Karpas-422 (cell line): ENCODE measurements at regions not wholly inside any gene's neighbourhood (a gene's known extent, or its start where the extent isn't known, plus 50 kb on each side); places are given as distances from the start of the nearest gene placed in this dataset.

Experiments
- DNase-seq: peaks from one replicate; pipeline ENCODE4 v3.0.0-alpha.2; 2015
- H2AFZ ChIP-seq: fragments of 200-600 bp; sonication (generic); 2 replicates; pipeline ENCODE4 v1.6.1; 2014; ENCODE audit warnings: antibody characterized with exemption, low read length, mixed read lengths
- H3K27ac ChIP-seq: fragments of 200-600 bp; sonication (generic); 2 replicates; pipeline ENCODE4 v1.5.1; 2014; ENCODE audit warnings: mild to moderate bottlenecking, low read length, moderate library complexity
- H3K27me3 ChIP-seq: fragments of 200-600 bp; sonication (generic); 2 replicates; pipeline ENCODE4 v1.6.1; 2014; ENCODE audit warnings: low read length, mixed read lengths
- H3K36me3 ChIP-seq: fragments of 200-600 bp; sonication (generic); 2 replicates; pipeline ENCODE4 v1.6.1; 2014; ENCODE audit warnings: low read length, mixed read lengths; ENCODE audit not compliant: insufficient read depth
- H3K4me1 ChIP-seq: fragments of 200-600 bp; sonication (generic); 2 replicates; pipeline ENCODE4 v1.6.1; 2014; ENCODE audit warnings: mild to moderate bottlenecking, low read length, mixed read lengths
- H3K4me2 ChIP-seq: fragments of 200-600 bp; sonication (generic); 2 replicates; pipeline ENCODE4 v1.6.1; 2014; ENCODE audit warnings: low read length, low read depth, mild to moderate bottlenecking; ENCODE audit not compliant: poor library complexity, severe bottlenecking
- H3K4me3 ChIP-seq: fragments of 200-600 bp; sonication (generic); 2 replicates; pipeline ENCODE4 v1.5.1; 2014; ENCODE audit warnings: mild to moderate bottlenecking, antibody characterized with exemption, low read length, mixed read lengths
- H3K79me2 ChIP-seq: fragments of 200-600 bp; sonication (generic); 2 replicates; pipeline ENCODE4 v1.6.1; 2014; ENCODE audit warnings: mild to moderate bottlenecking, low read length, mixed read lengths
- H3K9ac ChIP-seq: fragments of 200-600 bp; sonication (generic); 2 replicates; pipeline ENCODE4 v1.6.0; 2014; ENCODE audit warnings: low read length
- H3K9me2 ChIP-seq: fragments of 200-600 bp; sonication (generic), shearing (Covaris generic); replicated peaks from 2 replicates; pipeline ENCODE4 v1.6.0; 2014; ENCODE audit warnings: mild to moderate bottlenecking, low read length, moderate library complexity; ENCODE audit not compliant: insufficient read depth
- H3K9me3 ChIP-seq: fragments of 300-700, 200-600 bp; sonication (generic); 2 replicates; pipeline ENCODE4 v1.6.1; 2014; ENCODE audit warnings: low read length, mixed read lengths
- H4K20me1 ChIP-seq: fragments of 200-600 bp; sonication (generic); 2 replicates; pipeline ENCODE4 v1.6.1; 2014; ENCODE audit warnings: mild to moderate bottlenecking, antibody characterized with exemption, low read length, low read depth; ENCODE audit not compliant: insufficient read depth

DNA sequence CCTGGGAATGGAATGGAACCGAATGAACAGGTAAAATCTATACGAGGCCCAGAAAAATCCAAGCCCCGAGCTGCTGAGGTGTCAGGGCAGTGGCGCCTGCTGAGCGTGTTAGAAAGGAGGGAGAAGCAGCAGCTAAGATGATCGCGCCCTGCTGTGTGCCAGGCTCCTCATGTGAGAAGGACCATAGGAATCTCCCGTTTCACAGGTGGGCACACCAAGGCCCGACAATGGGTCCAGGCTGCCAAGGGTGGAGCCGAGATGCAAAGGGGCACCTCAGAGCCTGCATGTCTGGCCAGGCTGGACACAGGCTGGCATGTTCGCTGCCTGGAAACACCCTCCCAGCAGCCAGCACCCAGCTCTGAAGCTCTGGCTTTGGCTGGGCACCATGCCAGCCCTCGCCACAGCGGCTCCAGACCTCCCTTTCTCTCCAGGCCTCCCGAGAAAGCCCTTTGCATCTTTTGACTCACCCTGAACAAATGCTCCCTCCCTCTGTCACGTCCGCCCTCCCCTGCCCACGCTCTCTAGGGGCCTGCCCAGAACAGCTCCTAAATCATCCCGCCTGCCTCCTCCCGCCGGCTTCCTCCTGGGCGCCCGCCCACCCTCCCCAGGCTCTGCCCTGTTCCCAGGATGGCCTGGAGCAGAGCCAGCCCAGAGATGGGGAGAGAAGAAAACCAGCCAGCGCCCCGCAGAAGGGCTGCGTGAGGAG lies 217.8 kb upstream of the GSE1 start:
- no peaks in the 10 kb centered on the region for H3K9me2 ChIP-seq
- H2AFZ ChIP-seq, result no peak overlapping the region
- peak overlapping the region; percentile 49 for H3K4me2 ChIP-seq
- no peaks in the 10 kb centered on the region for H3K36me3 ChIP-seq
- no peaks in the 10 kb centered on the region for H3K79me2 ChIP-seq
- peak; percentile 58 for DNase-seq
- H3K27me3 ChIP-seq, result no peaks in the 10 kb centered on the region
- no peak overlapping the region for H3K9ac ChIP-seq
- H3K4me3 ChIP-seq, result no peak overlapping the region; the same call in 1 of the 2 replicates
- H3K27ac ChIP-seq, result no peak overlapping the region
- H3K4me1 ChIP-seq, result peaks cover 46% of the 10 kb centered on the region
- no peaks in the 10 kb centered on the region for H3K9me3 ChIP-seq
- H4K20me1 ChIP-seq, result no peaks in the 10 kb centered on the region

DNA sequence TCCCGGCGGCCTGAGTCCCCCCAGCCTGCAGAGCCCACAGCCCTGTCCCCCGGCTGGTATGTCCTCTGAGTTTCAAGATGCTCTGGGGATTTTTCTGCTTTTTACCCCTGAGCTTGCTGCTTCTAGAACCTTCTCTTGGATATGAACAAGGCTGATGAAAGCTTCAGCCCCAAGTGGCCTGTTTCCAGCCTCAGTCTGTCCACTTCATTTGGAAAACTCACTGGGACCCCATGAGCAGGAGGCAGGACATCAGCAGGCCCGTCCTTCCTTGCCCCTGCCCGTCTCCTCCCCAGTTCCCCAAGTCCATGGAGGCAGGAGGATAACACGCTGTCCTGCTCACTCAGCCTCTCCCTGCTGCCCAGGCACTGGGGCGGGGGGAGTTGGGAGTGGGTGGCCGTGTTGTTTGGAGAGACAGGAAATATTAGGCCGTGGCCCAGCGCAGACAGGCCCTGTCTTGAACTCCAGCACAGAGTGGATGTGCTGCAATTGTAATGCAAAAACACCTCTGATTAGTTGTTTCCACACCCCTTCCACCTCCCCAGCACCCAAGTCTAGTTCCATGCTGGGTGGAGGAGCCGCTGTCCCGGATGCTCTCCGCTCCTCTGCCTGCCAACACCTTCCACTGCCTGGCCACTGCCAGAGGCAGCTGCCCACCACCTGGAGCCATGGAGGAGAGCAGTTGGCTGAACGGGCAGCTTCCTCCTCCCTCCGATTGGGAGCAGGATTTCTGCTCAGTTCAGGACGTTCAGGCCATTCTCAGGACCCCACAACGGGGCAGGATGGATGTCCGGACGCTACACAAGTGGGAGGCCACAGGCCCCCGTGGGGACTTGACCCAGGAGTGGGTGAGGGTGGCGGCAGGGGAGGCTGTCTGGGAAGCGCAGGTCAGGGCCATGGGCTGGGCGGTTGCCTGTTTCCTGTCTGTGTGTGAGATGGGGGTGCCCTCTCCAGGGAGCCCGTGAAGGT lies 216.9 kb upstream of the GSE1 start:
- Histone ChIP-seq H3K9me2 (no peaks in the 10 kb centered on the region), H3K4me3 (no peak overlapping the region), H2AFZ (no peak overlapping the region), H3K36me3 (no peaks in the 10 kb centered on the region), H3K4me1 (peaks cover 46% of the 10 kb centered on the region), H3K27ac (no peak overlapping the region), H4K20me1 (no peaks in the 10 kb centered on the region), H3K9me3 (no peaks in the 10 kb centered on the region), H3K9ac (peak overlapping the region; percentile 21; the same call in 1 of the 2 replicates), H3K79me2 (no peaks in the 10 kb centered on the region), H3K27me3 (no peaks in the 10 kb centered on the region), H3K4me2 (peak overlapping the region; percentile 47)
- DNase-seq, result no peak

DNA sequence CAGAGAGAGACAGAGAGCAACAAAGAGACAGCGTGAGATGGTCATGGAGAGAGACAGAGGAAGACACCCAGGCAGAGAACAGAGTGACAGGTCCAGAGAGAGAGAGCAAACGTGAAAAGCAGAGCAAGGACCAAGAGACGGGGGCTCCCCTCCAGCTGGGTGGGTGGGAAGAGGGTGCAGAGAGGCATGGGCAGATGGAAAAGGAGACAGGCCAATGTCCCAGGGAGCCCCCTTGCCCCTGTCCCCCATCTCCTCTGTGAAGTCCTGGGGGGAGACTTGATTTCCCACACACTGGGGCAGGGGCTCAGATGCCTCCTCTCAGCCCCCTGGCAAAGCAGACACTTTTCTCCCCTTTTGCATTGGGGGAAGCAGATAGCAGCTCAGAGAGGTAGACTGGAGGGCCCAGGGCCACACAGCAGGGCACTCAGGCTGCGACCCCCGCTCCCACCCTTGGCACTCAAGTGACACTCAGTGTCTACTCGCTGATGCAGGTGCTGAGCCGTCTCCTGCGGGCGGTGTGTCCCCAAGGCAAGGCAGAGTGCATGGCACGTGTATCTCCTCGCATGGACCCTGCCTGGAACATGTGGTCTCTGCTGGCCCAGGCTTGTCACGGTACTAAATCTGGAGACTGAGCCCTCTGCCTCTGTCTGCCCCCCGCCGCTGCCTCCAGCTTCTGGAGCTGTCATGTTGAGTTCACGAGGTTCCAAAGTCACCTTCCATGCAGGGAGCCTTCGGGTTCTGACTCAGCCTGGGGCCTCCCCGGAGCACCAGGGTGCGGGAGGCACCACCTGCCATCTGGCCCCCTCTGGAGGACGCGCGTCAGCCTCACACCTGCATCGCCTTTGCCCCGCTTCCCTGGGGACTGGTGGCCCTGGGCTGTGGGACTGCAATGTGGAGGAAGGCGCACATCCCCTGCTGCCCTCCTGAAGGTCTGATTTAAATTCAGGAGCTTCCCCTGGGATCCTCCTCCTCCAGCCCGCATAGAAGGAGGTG lies 215.9 kb upstream of the GSE1 start:
- Histone ChIP-seq H3K4me1 (peaks cover 46% of the 10 kb centered on the region), H3K27me3 (no peaks in the 10 kb centered on the region), H3K9me3 (no peaks in the 10 kb centered on the region), H3K36me3 (no peaks in the 10 kb centered on the region), H3K79me2 (no peaks in the 10 kb centered on the region), H3K9me2 (no peaks in the 10 kb centered on the region), H4K20me1 (no peaks in the 10 kb centered on the region), H3K9ac (peak overlapping the region; percentile 21; the same call in 1 of the 2 replicates), H3K4me3 (no peak overlapping the region), H3K4me2 (peak overlapping the region; percentile 47), H3K27ac (no peak overlapping the region), H2AFZ (no peak overlapping the region)
- peak; percentile 77 for DNase-seq

DNA sequence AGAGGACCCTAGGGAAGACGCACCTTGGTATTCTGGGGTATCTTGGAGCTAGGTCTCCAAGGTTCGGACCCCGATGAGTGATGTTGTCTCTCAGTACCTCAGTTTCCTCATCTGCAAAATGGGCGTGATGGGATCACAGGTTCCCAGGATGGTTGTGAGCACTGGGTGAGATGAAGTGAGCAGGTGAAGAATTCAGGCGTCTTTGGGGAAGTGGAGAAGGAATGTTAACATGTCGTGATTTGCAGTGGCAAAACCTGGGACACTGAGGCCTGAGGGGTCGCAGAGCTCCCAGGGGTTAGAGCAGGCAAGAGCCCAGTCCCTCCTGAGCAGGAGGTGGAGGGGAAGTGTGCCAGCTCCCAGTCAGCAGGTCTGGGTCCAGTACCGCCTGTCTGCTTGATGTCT lies 215.1 kb upstream of the GSE1 start:
- Histone ChIP-seq H3K79me2 (no peaks in the 10 kb centered on the region), H3K27me3 (no peaks in the 10 kb centered on the region)

DNA sequence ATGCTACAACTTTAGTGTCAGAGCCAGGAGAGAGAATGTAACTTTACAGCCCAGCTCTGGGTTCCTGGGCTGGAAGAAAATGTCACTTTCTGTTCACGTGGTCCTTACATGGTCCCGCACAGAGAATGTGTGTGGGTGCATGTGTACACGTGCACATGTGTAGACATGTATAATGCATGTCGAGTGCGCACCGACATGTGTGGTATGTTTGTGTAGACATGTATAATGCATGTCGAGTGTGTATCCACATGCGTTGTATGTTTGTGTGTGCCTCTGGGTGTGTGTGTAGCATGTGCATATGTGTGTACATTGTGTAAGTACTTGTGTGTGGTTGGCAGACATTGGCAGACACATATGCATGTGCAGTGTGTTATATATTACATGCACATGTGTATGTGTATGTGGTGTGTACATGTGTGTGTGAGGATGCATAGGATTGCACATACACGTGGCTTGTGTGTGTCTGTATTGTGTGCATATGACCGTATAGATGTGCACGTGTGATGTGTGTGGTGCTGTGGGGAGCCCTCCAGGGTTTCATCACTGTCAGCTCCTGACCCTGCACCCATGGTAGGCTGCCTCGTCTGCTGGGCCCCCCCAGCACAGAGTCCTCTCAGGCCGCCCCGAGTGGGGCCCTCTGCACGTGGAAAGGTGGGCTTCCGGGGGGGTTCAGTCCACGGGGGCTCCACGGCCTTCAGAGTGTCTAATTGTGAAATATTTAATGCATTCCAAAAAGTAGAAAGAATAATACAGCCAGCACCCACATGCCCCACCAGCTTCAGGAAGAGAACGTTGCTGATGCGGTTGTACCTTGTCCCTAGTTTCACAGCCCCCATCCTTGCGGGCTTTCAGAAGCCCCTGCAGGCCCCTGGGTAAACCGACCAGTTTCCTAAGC lies 214.2 kb upstream of the GSE1 start:
- Histone ChIP-seq H3K9me3 (no peaks in the 10 kb centered on the region), H3K27ac (no peak overlapping the region), H3K4me1 (peaks cover 44% of the 10 kb centered on the region), H3K36me3 (no peaks in the 10 kb centered on the region), H3K4me2 (no peak overlapping the region), H4K20me1 (no peaks in the 10 kb centered on the region), H3K9me2 (no peaks in the 10 kb centered on the region), H3K9ac (no peak overlapping the region), H2AFZ (no peak overlapping the region), H3K27me3 (no peaks in the 10 kb centered on the region), H3K79me2 (no peaks in the 10 kb centered on the region), H3K4me3 (no peak overlapping the region)
- DNase-seq, result no peak

More for the DNA sequence above, 215.1 kb upstream of the GSE1 start:
- peaks cover 46% of the 10 kb centered on the region for H3K4me1 ChIP-seq
- no peak overlapping the region for H3K4me3 ChIP-seq
- no peak overlapping the region for H3K27ac ChIP-seq
- H3K9ac ChIP-seq, result no peak overlapping the region
- no peak for DNase-seq
- H4K20me1 ChIP-seq, result no peaks in the 10 kb centered on the region
- H3K9me2 ChIP-seq, result no peaks in the 10 kb centered on the region
- no peak overlapping the region for H3K4me2 ChIP-seq
- no peaks in the 10 kb centered on the region for H3K9me3 ChIP-seq
- no peak overlapping the region for H2AFZ ChIP-seq
- no peaks in the 10 kb centered on the region for H3K36me3 ChIP-seq

DNA sequence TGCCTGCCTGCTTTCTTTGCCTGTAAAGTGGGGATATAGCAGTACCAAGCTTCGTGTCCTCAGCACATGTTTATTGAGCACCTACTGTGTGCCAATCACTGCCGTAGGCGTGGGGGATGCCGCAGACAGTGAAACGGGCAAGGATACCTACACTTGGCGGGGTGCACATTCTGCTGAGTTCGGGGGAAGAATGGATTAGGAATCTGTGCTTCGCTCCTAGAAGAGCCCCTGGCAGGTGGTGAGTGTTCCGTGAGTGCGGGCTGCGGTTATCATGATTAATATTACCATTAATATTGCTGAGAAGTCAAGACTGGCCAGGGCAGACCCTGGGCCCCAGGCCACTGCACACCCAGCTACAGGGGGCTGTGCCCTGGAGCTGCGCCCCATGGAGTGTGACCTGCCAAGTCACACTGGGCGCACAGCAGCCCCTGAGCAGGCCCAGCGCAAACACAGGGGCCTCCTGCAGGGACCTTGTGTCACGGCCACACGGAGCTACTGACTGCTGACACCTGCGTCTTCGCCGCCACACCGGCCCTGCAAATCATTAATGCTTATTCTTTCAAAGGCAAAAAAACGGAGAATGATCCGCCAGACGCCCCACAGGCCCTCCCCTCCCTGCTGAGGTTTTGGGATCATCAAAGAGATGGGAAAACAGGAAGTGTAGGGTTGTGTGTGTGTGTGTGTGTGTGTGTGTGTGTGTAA lies 213.4 kb upstream of the GSE1 start:
- no peaks in the 10 kb centered on the region for H3K79me2 ChIP-seq
- H3K4me1 ChIP-seq, result peaks cover 36% of the 10 kb centered on the region
- no peaks in the 10 kb centered on the region for H3K9me2 ChIP-seq
- DNase-seq, result no peak
- no peaks in the 10 kb centered on the region for H3K36me3 ChIP-seq
- no peak overlapping the region for H3K9ac ChIP-seq
- no peak overlapping the region for H2AFZ ChIP-seq
- no peaks in the 10 kb centered on the region for H4K20me1 ChIP-seq
- no peak overlapping the region for H3K4me3 ChIP-seq
- H3K27me3 ChIP-seq, result no peaks in the 10 kb centered on the region
- no peak overlapping the region for H3K27ac ChIP-seq
- H3K4me2 ChIP-seq, result no peak overlapping the region
- H3K9me3 ChIP-seq, result no peaks in the 10 kb centered on the region
